ENCODE measurements at regions not wholly inside any gene's neighbourhood (a gene's known extent, or its start where the extent isn't known, plus 50 kb on each side); places are given as distances from the start of the nearest gene placed in this dataset.
A peak's percentile ranks its signal among the peaks of the same experiment; 100 is the strongest.

GRCh38 chr20:60803335-60804055, 448.6 kb upstream of the CDH4 start:
- no peak for DNase-seq (ENCODE audit: low read depth)

DNA sequence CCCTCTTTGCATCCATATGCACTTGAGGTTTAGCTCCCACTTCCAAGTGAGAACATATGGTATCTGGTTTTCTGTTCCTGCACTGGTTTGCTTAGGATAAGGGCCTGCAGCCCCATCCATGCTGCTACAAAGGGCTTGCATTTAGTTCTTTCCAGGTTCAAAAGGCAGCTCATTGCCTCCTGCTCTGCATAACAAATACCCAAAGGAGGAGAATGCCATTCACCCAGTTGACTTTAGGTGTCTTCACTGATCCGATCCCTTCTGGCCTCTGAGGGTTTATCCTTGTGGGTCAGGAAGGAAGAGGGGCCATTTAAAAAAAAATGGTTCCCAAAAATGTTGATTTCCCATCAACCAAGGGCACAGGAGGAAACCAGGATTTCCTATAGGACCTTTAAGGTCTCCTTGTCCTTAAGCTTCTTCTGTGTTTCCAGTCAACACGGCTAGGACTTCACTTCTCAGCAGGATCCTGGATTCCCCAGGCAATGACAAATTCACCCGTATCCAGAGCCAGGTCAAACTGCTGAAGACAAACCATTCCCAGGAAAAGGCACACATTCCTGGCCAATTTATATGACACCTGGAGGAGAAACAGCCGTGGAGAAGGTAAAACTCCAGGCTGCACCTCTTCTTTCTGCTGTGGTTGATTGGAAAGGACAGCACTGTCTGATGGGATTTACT, 447.7 kb upstream of the CDH4 start:
- no peak for DNase-seq (ENCODE audit: low read depth)

- no peak for DNase-seq (ENCODE audit: low read depth)
Measured at GRCh38 chr20:60804918-60805630, 447.0 kb upstream of the CDH4 start.

GRCh38 chr20:60806354-60806753, 445.7 kb upstream of the CDH4 start:
- no peak for DNase-seq (ENCODE audit: low read depth)

- DNase-seq (ENCODE audit: low read depth), result no peak
Measured at GRCh38 chr20:60806824-60807223, 445.2 kb upstream of the CDH4 start.

DNA sequence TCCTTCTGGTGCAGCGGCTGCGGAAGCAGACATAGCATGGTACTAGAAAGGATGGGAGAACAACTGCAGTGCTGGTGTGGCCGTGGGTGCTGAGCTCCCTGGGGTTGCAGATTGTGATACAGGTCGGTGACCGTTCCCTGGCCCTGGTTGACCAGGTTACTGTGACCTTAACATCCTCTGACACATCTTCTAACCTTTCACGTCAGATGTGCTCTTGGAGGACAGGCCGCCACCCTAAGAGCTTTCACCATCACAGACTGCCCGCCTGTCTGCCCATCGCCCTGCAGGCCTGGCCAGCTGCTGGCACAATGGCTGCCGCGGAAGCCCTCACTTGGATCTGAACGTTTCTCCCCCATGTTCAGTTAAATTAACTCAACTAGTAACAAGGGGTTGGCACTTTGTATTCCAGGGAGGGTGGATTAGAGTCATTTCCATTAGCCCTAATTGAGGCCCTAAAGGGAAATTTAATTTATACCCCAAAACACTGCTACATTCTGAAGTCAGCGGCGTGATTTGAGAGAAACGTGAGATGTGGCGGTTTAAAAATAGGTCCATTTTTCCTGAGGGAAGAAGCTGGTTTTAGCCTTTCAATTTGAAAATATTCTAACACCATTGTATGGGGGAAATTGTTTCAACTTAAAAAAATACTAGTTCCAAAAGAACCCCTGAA, 443.9 kb upstream of the CDH4 start:
- DNase-seq (ENCODE audit: low read depth), result no peak

GRCh38 chr20:60808701-60809100, 443.4 kb upstream of the CDH4 start:
- no peak for DNase-seq (ENCODE audit: low read depth)

GRCh38 chr20:60810561-60810960, 441.5 kb upstream of the CDH4 start:
- no peak for DNase-seq (ENCODE audit: low read depth)

GRCh38 chr20:60812561-60812960, 439.5 kb upstream of the CDH4 start:
- DNase-seq (ENCODE audit: low read depth), result no peak

DNA sequence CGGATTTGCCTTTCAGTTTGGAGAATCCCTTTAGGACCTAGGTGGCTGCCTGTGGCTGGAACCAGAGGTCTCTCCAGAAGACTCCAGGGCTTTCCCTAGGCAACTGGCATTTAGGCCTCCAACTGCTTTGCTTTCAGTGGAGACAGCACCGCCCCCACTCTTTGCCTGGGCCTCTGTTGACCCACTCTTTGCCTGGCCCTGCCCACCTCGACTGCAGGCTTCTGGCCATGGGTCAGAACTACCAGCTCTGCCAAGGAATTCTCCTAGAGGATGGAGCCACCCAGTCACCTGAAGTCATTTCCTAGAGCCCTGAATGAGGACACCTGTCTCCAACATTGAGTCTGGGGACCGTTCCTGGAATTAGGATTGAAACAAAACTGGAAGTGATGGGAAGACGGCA, 439.0 kb upstream of the CDH4 start:
- no peak for DNase-seq (ENCODE audit: low read depth)

DNA sequence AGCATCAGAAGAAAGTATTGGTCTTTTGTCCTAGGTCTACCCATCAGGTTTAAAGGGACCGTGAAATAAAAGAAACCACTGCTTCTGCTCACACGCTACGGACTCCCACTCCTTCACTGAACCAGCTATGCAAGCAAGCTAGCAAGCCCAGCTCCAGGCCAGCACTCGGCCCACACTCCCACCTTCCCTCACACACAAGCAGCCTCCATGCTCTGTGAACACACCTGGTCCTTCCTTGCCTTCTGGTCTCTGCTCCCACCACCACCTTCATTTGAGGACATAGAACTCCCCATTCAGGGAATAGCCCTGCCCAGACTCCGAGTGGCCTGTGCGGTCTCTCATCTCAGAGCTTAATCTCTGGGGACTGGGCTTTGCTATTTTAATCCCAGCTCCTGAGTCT, 436.4 kb upstream of the CDH4 start:
- DNase-seq (ENCODE audit: low read depth), result no peak

GRCh38 chr20:60816901-60817300, 435.2 kb upstream of the CDH4 start:
- no peak for DNase-seq (ENCODE audit: low read depth)

- no peak for DNase-seq (ENCODE audit: low read depth)
Measured at GRCh38 chr20:60817891-60818290, 434.2 kb upstream of the CDH4 start.

DNA sequence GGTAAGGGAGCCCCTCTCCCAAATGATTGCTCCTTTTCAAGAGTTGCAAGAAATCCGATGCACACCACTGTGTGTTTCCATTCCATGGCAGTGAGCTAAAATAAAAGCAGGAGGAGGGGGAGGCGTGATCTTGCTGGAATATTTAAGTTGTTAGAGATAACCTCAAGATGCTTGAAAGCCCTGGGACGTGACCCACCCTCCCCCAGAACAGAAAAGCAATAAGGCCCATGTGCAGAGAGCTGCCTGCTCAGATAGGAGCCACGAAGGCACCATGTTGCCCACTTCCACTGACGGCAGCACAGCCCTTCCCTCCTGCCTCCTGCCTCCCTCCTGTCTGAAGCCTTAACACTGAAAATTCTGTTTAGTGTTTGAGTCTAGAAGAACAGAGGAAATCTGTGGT, 432.6 kb upstream of the CDH4 start:
- no peak for DNase-seq (ENCODE audit: low read depth)

- no peak for DNase-seq (ENCODE audit: low read depth)
Measured at GRCh38 chr20:60820149-60820548, 431.9 kb upstream of the CDH4 start.

DNA sequence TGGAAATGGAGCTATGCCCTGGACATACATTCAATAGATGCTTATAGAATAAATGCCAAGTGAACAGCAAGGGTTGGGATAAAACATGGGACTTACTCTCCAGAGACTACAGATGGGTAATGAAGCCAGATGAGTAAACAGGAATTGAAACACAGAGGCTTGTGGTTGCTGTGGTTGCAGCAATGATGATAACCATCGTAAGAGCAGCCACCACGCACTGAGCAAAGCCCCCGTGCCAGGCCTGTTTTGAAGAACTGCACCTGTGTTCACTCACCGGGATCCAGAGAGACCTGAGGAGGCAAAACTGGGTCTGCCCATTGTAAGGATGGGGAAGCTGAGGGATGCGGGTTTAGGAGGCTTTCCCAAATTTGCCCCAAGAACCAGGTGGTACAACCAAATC, 431.1 kb upstream of the CDH4 start:
- peak; percentile 4 for DNase-seq (ENCODE audit: low read depth)

DNA sequence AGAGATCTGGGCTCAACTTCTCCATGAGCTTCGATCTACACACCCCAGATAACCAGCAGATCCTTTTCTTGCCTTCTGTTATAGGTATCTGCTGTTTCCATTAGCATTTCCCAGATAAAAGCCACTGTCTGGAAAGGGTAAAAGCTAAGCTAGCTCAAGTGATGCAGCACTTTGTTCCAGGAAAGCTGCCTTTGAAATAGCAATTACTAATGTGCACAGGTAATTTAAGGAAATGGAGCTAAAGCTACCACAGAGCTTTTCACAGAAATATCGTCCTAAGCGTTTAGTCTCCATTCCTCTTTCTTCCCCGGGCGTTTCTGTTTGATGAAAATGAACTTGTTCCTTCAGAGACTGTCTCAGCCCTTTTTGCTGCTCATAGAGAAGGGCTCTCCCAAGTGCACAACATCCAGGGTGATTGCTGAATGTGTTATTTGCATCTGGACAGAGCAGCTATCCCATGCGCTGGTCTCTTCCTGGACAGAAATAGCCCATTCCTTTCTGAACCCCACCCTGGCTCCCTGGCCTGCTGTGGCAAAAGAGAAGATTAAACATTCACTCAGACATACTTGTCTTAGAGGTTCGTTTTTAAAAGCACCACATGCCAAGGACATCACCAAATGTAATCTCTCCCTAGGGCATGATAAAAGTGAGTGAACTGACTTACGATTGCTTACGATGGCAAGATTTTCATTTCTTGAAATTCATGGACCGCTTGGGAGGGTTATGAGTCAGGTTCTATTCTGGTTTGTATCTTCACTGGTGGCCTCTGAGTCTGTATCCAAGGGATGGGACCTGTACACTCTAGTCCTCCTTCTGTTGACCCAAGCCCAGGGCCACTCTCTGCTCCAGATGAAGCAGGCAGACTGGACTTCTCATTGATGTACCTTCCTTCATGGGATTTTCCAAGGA, 429.1 kb upstream of the CDH4 start:
- DNase-seq (ENCODE audit: low read depth), result no peak

- DNase-seq (ENCODE audit: low read depth), result no peak
Measured at GRCh38 chr20:60835876-60836275, 416.2 kb upstream of the CDH4 start.

DNA sequence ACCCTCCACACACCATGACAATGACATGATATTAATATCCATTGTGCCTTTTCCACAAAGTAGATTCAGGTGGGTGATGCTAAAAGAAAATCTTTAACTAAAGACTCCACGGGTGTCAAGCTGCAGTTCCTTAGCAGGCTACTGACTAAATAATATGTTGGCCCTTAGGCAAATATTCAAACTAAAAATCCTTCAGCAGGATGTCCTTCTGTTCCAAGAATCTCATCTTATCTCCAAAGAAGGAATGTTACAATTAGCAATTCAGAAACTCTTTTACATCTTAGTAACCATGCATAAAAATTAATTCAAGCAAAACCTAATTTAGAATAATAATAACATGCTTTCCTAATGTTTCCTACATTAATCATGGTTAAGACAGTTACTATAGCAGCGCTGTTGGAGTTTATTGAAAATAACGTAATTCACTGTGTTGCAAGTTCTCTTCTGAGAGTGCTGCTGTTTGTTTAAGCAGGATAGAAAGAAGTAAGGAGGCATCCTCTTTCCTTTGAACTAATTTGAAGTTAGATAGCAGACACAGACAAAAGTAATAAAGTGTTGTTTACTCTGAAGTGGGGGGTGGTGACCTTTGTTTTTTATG, 414.8 kb upstream of the CDH4 start:
- DNase-seq (ENCODE audit: low read depth), result no peak

DNA sequence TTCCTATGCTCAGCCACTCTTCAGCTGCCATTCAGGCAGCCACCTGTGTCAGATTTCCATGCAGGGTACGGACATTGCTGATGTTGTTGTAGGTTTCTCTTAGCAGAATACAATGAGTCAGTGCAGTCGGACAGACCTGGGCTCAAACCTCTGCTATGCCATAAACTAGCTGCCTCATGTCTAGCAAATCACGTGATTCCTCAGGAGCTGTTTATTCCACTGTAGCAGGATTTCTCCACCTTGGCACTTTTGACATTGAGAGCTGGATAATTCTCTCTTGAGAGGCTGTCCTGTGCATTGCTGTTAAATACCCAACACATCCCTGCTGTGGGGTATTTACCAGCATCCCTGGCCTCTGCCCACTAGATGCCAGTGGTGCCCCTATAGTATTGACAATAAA, 413.8 kb upstream of the CDH4 start:
- no peak for DNase-seq (ENCODE audit: low read depth)

DNA sequence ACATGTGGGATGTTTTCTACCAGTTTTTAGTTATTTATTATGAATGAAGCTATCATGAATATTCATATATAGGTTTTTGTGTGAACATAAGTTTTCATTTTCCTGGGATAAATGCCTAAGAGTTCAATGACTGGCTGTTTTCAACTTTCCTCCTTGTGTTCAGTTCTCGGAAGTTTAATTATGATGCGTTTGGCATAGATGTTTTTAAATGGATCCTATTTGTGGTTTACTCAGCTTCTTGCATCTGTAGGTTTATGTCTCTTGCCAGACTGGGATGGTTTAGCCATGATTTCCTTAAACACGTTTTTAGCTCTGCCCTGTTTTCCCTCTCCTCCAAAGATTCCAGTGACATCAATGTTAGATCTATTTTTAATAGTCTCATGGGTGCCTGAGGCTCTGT, 411.1 kb upstream of the CDH4 start:
- no peak for DNase-seq (ENCODE audit: low read depth)

Data from stimulated activated CD8-positive, alpha-beta memory T cell treated with anti-CD3 and anti-CD28 coated beads, Interleukin-12 subunit alpha, Interleukin-12 subunit beta, amount 100 ng/mL, for 1 hour (primary cell).